Endometrium (tissue), 2 donors: ENCODE measurements at regions not wholly inside any gene's neighbourhood (a gene's known extent, or its start where the extent isn't known, plus 50 kb on each side); places are given as distances from the start of the nearest gene placed in this dataset.

Experiments
- FAIRE-seq: peaks from 2 replicates; lab custom pipeline; 2012; peaks lifted over from hg19 to GRCh38; lab: Jason Lieb, UNC
- donor health status: control.
- donor health status: control.

DNA sequence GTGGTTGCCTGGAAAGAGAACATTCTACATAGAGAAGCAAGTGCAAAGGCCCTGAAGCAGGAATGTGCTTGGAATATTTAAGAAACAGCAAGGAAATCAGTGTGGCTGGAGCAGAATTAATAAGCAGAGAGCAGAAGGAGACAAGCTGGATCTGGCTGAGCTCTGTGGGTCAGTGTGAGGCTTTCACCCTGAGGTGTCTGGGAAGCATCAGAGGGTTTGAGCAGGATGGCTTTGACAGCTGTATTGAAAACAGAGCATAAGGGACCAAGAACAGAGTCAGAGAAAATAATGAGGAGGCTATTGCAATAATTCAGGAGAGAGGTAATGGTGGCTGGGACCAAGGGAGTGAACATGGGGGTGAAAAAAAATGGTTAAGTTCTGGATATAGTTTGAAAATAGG lies 199.6 kb downstream of the NXPE2 start:
- no peak for FAIRE-seq

DNA sequence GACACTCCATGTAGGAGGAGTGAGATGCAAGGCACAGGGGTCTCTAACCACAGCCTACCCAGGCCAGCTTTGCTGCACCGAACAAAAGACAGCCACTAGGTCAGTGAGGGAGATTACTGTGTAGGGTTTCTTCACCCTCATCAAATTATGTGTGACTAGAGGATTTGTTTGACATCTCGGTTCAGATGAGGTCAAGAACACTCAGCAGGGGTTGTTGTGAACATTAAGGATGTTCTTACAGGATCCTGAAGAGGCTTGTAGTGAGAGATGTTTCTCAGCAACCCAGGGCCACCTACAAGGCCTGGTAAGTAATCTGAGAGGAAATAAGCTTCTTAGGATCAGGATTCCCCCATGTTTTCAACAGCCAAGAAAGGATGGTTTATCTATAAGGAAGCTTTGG lies 202.1 kb downstream of the NXPE2 start:
- no peak for FAIRE-seq

DNA sequence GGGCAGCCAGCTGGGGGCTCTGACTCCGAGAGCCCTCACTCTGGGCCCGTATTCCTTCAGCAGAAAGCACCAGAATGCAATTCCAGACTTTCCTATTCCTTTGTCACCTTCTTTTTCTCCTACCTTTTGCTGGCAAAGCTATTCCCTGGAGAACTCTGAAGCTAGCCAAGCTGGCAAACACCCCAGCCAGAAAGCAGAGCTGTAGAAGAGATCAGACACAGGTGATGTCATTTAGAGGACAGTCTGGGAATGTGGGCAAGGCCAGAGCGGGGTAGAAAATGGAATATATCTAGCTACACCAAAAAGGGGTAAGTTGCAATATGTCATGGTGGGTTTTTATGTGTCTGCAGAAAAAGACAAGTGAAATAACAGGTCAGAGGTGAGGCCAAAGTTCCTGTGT lies 205.1 kb downstream of the NXPE2 start:
- FAIRE-seq: no peak

DNA sequence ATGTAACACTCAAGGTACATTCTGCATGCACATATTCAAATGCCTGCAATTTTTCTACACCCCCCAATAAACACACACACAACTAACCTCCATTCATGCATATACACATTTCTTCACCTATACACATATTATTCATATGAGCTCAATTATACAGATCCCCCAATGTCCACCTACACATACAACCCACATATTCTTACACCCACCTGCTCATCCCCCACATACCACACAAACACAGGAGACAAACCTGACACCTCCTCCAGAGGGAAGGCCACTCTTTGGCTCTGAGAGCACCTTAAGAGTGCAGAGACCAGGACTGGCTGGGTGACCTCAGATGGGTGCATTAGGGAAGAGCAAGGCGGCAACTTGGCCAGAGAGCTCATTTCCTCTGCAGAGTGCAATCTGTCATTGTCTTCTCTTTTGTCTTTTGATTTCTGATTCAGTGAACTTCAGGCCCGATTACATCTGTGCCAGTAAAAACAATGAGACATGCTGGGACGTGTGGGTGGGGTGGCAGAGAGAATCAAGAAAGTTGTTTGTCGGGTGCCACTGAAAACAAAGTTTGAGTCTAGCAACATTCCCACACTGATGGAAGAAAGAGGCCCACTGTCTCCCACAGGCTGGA lies 208.4 kb downstream of the NXPE2 start:
- FAIRE-seq: no peak

DNA sequence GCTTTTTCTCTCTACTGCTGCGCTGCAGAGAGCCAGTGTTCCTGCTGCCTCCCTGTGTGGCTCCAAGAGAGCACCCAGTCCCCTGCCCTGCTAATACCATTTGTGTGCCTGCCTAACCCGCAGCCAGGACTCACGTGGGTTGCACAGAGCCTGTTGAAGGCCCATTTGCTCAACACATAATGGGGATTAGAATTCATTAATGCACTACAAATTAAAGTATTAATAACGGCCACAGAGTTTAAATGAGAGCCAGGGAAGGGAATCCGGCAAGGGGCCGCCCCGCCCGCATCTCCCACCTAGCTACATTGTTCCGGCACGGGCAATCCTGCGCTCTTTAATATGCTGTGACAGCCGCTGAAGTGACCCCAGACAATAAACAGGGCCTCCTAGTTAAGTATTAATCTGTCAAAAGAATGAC lies 211.3 kb downstream of the NXPE2 start:
- FAIRE-seq: no peak

DNA sequence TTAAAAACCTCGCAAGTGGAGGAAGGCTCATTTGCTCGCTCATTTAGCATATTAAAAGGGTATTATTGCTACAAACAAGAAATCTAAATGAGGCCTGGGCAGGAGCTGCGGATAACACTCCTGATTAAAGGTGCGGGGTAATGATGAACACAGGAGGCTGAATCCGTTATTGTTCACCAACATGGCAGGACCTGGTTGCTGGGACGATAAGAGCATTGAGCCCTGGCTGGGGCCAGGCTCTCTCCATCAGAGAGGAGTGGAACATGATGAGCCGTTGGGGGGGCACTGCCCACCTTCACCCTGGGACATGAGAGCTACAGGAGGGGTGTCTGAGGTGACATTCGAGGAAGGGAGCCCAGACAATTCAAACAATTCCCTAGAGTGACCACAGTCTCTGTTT lies 211.7 kb downstream of the NXPE2 start:
- no peak for FAIRE-seq

DNA sequence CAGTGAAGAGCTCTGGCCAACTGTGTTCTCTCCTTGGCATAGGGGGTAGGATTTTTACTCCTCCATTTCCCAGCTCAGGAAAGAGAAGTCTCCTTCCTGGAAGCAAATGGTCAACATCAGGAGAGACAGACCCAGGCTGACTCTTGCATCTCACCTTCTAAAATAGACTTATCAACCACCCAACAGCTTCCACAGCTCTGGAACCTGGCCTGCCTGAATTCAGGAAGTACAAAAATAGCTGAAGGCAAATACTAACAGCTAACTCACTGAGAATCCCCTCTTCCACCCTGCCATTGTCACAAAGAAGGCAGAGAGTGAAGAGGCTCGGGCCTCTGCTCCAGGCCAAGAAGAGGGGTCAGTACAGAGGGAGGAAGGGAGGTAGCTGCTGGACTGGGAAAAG lies 213.6 kb downstream of the NXPE2 start:
- no peak for FAIRE-seq

DNA sequence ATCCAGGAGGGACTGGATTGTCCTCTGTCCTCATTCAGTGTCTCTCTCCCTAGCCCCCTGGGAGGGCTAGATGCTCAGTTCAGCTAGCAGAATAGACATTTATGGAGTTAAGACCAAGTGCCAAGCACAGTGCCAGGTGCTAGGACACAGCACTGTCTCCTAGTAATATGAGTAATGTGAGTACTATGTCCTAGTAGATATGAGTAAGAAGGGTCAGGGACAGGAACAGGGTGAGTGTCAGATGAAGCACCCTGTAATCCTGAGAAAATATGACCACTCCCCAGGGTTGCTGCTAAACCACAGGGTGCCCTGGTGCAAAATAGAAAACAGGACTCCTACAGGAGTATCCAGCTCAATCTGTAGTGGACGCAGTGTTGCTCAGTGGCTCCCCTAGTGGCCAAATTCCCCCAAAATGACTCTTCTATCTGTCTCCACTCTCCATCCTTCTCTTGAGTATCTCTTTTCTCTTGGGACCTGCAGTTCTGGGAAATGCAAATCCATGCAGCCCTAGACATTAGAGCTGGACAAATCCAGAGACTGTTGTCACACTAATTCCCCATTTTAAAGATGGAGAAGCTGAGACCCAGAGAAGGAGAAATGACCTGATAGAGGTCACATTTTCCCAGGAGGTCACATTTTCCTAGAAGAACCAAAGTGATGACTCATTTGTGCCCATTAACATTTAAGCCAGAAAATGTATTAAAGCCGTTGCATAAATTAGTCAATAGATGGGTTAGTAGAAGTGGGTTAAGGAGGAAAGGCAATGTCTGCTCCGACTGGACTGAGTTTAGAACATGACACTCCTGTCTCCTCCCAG lies 214.3 kb downstream of the NXPE2 start:
- no peak for FAIRE-seq

DNA sequence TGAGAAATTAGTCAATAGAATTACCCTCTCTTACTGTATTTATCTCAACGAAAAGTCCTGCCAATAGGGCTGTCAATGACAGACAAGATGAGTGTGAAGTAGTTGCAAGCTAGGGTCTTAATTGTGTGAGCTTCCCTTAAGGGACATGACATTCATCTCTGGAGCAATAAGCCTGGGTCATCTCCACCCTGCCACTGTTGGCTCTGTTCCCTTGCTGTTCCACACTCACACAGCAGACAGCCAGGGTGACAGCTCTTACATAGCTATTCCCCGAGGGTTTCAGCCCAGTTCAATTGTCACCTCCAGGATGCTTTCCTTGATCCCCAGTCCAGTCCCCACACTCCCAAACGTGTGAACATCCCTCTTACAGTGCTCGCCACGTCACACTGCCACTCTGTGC lies 215.0 kb downstream of the NXPE2 start:
- no peak for FAIRE-seq

DNA sequence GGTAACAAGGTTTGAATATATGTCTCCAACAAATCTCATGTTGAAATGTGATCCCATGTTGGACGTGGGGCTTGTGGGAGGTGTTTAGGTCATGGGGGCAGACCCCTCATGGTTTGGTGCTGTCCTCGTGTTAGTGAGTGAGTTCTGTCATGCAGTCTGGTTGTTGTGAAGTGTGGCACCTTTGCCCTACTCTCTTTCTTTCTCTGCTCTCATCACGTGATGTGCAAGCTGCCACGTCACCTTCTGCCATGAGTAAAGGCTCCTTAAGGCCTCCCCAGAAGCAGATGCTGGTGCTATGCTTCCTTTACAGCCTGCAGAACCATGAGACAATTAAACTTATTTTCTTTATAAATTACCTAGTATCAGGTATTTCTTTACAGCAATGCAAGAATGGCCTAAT lies 218.3 kb downstream of the NXPE2 start:
- no peak for FAIRE-seq

DNA sequence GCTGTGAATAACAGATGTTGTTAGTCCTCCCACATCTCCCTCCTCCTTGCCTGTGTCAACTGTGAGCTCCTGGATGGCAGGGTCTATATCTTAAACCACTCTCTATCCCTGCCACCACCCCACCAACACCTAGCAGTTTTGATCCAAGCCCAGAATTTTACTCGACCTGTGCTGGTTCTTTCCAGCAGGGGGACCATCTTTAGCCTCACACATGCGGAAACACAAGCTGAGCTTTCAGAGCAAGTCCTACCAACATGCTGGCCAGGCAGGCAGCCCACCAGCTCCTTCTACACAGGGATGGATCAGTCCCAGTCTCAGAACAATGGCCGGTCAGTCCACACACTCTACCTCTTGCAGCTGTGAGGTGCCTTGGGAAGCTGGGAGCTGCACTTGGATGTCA lies 231.5 kb downstream of the NXPE2 start:
- no peak for FAIRE-seq

DNA sequence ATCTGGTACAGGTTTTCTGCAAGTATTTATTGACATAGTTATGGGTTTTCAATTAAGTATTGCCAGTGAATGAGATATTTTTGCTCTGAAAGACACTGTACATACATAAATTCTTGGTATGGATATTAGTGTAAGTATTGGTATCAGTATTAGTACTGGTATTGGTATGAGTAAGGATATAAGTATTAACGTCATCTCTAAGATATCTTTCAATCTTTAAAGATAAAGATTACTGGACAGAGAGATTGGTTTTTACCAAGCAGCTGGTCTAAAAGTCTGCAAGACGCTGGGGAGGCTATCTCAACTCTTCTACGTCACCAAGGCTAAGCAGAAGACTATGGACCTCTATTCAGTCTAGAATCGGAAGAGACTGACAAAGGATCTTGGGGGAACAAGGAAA lies 234.5 kb downstream of the NXPE2 start:
- FAIRE-seq: no peak

DNA sequence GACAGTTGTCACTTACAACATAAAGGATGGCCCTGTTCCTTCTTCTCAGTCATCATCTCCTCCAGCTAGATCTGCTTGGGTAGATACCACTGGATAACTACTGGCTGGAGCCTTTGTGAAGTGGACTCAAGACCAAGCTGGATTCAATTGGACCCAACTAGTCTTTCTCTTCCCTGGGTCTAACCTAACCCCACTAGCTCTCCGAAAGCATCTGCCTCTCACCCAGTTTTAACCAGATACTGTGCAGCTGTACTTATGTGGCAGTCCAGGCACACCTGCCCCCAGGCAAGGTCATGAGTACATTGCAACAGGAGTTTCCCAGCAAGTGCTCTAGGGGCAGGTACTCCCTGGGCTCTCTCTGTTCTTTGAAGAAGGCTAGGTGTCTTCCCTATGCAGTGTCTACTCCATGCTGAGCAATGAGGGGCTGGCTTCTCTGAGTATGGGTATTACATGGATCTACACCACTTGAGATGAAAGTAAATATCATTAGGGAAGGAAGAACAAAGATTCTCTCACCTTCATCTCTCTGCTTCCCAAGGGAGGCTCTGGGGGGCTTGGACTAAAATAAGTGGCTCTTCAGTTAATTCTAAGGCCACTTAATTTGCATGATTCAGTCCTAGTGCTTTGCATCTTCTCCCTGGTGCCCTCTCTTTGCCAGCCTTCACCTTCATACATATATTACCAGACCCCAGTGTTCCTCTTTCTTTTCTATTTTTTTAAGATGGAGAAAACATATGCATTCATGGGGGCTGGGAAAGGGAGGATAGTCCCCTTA lies 236.1 kb downstream of the NXPE2 start:
- FAIRE-seq: no peak

DNA sequence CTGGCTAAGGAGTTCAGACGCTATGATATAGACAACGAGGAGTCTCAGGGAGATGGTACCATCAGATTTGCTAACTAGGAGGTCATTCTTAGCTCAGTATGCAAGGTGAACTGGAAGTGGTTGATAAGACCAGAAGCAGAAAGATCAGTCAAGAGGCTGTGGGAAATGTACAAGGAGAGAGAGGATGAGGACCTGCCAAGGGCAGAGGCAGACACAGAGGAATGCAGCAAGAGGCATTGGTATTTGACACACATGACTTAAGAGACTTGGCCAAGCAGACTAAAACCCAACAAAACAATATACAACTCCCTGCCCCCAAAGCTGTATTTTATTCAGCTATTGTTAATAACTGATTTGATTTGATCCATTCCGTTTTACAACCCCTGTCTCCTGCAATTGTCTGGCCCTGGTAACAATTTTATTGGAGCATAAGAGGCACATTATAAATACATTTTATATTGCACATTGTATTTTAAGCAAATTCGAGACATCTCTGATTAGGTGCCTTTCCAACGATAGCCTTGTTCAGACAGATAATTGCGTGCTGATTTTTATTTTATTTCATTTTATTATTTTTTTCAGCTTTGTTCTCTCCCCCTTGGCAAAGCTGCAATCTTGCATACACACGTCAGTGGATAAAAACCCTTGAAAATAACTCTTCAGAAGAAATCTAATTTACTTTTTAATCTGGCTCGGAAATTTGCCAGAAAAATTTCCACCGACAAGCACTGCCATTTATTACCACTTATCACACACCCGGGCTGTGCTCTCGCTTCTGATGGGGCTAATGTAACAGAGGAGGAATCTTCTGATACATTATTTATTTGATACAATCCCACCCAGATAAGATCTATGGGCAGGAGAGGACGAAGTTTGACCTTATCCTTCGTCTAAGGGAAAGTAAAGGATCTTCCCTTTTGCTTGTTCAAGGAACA lies 237.8 kb downstream of the NXPE2 start:
- no peak for FAIRE-seq

DNA sequence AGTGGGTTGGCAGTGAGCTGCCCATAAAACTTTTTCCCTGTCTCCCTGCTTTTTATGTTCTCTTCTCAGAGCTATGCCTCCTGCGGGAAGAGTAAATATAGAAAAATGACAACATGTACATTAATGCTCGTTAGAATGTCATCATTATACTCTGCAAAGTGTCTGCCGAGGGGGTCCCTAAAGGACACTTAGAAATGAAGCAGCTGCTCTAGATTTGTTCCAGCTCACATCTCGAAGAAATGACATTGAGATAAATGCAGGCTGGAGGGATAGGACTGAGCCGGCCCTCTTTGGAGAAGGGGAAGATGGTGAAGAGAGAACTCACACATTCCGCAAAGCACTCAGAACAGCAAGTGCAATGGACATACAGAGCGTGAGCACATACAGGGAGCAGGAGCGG lies 240.0 kb downstream of the NXPE2 start:
- no peak for FAIRE-seq

DNA sequence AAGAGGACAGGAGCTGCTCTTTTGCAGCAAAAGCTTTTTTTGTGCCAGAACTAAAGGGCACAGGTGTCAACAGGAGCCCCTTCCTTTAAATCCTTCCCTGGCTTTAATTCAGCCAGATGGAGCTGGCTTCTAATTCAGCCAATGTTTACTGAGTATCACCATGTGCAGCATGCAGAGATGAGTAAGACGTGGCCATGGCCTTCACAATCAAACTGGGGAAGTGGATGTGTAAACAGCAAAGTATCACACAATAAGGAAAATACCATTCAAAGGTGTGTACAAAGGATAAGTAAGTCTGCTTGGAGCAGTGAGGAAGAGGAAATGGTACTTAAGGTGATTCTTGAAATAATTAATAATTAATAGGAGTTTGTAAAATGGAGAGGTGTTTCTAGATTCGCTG lies 243.4 kb downstream of the NXPE2 start:
- no peak for FAIRE-seq

DNA sequence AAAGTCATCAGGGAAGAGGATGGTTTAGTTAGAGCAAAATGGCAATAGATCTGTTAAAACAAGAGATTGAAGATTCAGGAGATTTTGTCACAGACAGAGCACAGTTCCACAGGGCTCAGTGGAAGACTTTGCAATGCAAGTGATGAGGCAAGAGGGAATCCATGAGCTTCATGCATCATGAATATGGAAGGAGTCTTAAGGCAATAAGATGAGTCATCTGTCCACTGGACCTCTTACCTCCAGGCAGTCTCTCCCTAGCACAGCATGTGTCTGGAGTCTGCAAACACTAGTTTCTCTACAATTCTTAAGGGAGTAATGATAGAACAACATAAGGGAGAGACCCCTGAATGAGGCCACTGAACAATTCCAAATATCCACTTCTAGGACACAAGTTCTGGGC lies 245.7 kb downstream of the NXPE2 start:
- no peak for FAIRE-seq

DNA sequence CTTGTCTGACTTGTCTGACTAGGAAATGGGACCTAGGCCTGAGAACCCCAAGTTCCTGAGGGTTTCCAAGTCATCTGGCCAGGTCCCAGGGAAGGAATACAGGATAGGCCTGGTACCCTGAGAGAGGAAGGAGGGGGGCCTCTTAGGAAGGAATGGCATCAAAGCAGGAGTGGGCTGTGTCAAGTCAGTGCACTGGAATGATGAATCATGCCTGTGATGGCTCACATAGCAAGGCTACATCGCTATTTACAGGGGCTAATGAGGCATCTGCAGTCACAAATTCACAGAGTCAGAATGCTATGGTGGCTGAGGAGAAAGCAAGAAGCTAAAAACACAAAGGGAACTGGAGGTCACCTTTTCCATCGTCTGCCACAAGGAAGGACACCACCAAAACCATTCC lies 247.3 kb downstream of the NXPE2 start:
- FAIRE-seq: no peak

DNA sequence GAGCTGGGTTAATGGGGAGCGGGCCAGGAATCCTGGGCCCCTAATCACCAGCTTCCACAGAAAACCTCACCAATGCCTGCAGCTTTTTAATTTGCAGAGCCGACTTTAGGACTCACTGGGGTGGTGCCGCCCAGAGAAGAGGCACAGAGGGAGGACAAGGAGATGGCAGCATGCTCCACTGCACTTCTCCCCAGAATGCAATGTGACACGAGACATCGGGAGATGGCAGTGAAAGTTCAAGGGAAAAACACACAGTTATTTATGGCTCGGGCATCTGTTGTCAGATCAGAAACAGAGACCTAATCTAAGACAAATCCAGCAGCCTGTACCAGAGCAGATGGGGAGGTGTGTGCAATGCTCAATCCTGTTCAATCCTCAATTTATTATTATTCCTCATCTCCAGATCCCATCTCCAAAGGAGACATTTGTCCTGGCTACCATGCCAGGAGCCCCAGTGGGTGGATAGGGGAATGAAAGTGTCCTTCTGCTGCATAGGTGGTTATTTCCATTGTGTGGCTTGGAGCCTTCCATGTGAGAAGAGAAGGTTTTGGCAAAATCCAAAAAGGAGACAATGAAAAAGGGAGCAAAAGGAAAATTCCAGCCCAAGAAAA lies 250.0 kb downstream of the NXPE2 start:
- no peak for FAIRE-seq

DNA sequence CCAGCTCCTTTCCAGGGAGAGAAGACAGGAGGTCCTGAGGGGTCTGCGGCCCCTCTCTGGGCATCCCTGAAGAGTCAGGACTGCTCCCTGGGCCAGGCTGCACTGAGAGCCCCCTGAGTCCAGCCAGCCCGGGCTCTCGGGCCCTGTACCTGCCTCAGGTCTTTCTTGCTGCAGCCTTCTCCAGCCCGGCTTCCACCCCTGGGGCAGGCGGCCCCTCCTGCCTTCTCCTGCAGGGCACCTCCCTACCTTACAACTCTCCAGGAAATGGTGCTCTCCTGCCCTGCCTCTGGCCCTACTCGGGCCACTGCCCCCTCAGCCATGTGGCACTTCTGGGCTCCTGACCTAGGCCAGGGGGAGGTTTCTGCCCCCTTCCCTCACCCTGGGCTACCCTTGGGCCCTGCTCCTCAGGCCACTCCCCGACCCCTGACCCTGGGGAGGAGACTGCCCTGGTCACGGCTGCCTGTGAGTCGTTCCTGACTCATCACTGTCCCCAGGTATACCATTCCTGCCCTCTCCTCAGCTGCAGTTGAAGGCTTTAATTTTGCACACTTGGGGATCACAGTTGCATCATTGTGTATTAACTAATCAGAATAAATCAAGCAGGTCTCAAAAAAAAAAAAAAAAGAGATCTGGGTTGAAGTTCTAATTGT lies 251.1 kb downstream of the NXPE2 start:
- FAIRE-seq: no peak

DNA sequence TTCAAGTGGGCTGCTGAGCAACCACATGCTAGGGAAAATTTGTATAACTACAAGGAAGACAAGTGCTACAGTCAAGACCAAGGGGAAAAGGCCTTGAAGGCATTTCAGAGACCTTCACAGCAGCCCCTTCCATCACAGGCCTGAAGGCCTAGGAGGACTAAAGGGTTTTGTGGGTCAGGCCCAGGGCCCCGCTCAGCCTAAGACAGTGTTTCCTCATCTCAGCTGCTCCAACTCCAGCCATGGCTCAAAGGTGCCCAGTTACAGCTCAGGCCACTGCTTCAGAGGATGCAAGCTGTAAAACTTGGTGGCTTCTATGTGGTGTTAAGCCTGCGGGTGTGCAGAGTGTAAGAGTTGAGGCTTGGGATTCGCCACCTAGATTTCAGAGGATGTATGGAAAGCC lies 260.5 kb downstream of the NXPE2 start:
- no peak for FAIRE-seq
